Central memory CD4-positive, alpha-beta T cell (primary cell): ENCODE measurements at regions not wholly inside any gene's neighbourhood (a gene's known extent, or its start where the extent isn't known, plus 50 kb on each side); places are given as distances from the start of the nearest gene placed in this dataset.

Source experiments
- DNase-seq: peaks from one replicate; pipeline ENCODE4 v3.0.0; 2022

GRCh38 chr4:14264437-14264836, 636.9 kb upstream of the BOD1L1 start:
- no peak for DNase-seq

- DNase-seq: no peak
Measured at GRCh38 chr4:14265651-14266050, 638.1 kb upstream of the BOD1L1 start.

GRCh38 chr4:14267373-14268060, 640.0 kb upstream of the BOD1L1 start:
- no peak for DNase-seq

- DNase-seq: no peak
Measured at GRCh38 chr4:14269824-14270223, 642.3 kb upstream of the BOD1L1 start.

GRCh38 chr4:14272206-14272605, 644.7 kb upstream of the BOD1L1 start:
- no peak for DNase-seq

GRCh38 chr4:14277505-14277904, 650.0 kb upstream of the BOD1L1 start:
- no peak for DNase-seq

GRCh38 chr4:14280567-14280966, 653.0 kb upstream of the BOD1L1 start:
- no peak for DNase-seq

- DNase-seq: no peak
Measured at GRCh38 chr4:14284578-14284977, 657.1 kb upstream of the BOD1L1 start.

GRCh38 chr4:14289708-14290107, 662.2 kb upstream of the BOD1L1 start:
- no peak for DNase-seq

GRCh38 chr4:14293582-14293981, 666.1 kb upstream of the BOD1L1 start:
- DNase-seq: no peak

GRCh38 chr4:14294611-14295010, 667.1 kb upstream of the BOD1L1 start:
- DNase-seq: no peak

GRCh38 chr4:14299166-14299565, 671.6 kb upstream of the BOD1L1 start:
- DNase-seq: no peak

GRCh38 chr4:14302021-14302420, 674.5 kb upstream of the BOD1L1 start:
- no peak for DNase-seq

GRCh38 chr4:14303856-14304255, 676.3 kb upstream of the BOD1L1 start:
- no peak for DNase-seq

GRCh38 chr4:14308229-14308651, 680.7 kb upstream of the BOD1L1 start:
- no peak for DNase-seq

GRCh38 chr4:14309431-14309830, 681.9 kb upstream of the BOD1L1 start:
- no peak for DNase-seq

GRCh38 chr4:14313757-14314156, 686.2 kb upstream of the BOD1L1 start:
- DNase-seq: no peak

GRCh38 chr4:14315129-14315528, 687.2 kb upstream of the CPEB2 start:
- DNase-seq: no peak

GRCh38 chr4:14317351-14317750, 684.9 kb upstream of the CPEB2 start:
- no peak for DNase-seq

GRCh38 chr4:14318671-14319070, 683.6 kb upstream of the CPEB2 start:
- no peak for DNase-seq

- no peak for DNase-seq
Measured at GRCh38 chr4:14321723-14322122, 680.6 kb upstream of the CPEB2 start.

GRCh38 chr4:14323191-14323590, 679.1 kb upstream of the CPEB2 start:
- no peak for DNase-seq

GRCh38 chr4:14329228-14329627, 673.1 kb upstream of the CPEB2 start:
- DNase-seq: no peak

GRCh38 chr4:14333616-14334015, 668.7 kb upstream of the CPEB2 start:
- DNase-seq: no peak

- DNase-seq: no peak
Measured at GRCh38 chr4:14334166-14334565, 668.1 kb upstream of the CPEB2 start.
